Stimulated activated CD4-positive, alpha-beta T cell treated with anti-CD3 and anti-CD28 coated beads, Interleukin-1b, Interleukin-23, amount 100 ng/mL, for 1 hour (primary cell): ENCODE measurements at regions not wholly inside any gene's neighbourhood (a gene's known extent, or its start where the extent isn't known, plus 50 kb on each side); places are given as distances from the start of the nearest gene placed in this dataset.

Experiments
- DNase-seq, 2 donors: peaks; one replicate each; pipeline ENCODE4 v3.0.0-alpha.2; 2020; ENCODE audit warnings: low read depth in 2 of 2

- no peak for DNase-seq
Observed at GRCh38 chr9:80233906-80234305, 662.1 kb downstream of the TLE4 start.

GRCh38 chr9:80233102-80233843, 661.5 kb downstream of the TLE4 start:
- no peak for DNase-seq

GRCh38 chr9:80231318-80232236, 659.8 kb downstream of the TLE4 start:
- DNase-seq = no peak

- DNase-seq = no peak
Observed at GRCh38 chr9:80223897-80224296, 652.1 kb downstream of the TLE4 start.

- DNase-seq = no peak
Observed at GRCh38 chr9:80222466-80223169, 650.9 kb downstream of the TLE4 start.

GRCh38 chr9:80218328-80218727, 646.6 kb downstream of the TLE4 start:
- DNase-seq = no peak

- DNase-seq = no peak
Observed at GRCh38 chr9:80213613-80214012, 641.8 kb downstream of the TLE4 start.

- DNase-seq = no peak
Observed at GRCh38 chr9:80208696-80209095, 636.9 kb downstream of the TLE4 start.

GRCh38 chr9:80204054-80204453, 632.3 kb downstream of the TLE4 start:
- no peak for DNase-seq

- DNase-seq = no peak
Observed at GRCh38 chr9:80197661-80198060, 625.9 kb downstream of the TLE4 start.

- DNase-seq = no peak
Observed at GRCh38 chr9:80191108-80191507, 619.3 kb downstream of the TLE4 start.

GRCh38 chr9:80188579-80188978, 616.8 kb downstream of the TLE4 start:
- DNase-seq = no peak

GRCh38 chr9:80185112-80185738, 613.5 kb downstream of the TLE4 start:
- no peak for DNase-seq

- no peak for DNase-seq
Observed at GRCh38 chr9:80177949-80178480, 606.2 kb downstream of the TLE4 start.

- DNase-seq = no peak
Observed at GRCh38 chr9:80175286-80176150, 603.8 kb downstream of the TLE4 start.

- no peak for DNase-seq
Observed at GRCh38 chr9:80163889-80164288, 592.1 kb downstream of the TLE4 start.

GRCh38 chr9:80158554-80159170, 586.9 kb downstream of the TLE4 start:
- no peak for DNase-seq

- DNase-seq = no peak
Observed at GRCh38 chr9:80158131-80158530, 586.4 kb downstream of the TLE4 start.

- no peak for DNase-seq
Observed at GRCh38 chr9:80157561-80157983, 585.8 kb downstream of the TLE4 start.
